Mammary epithelial cell (primary cell): ENCODE measurements at regions not wholly inside any gene's neighbourhood (a gene's known extent, or its start where the extent isn't known, plus 50 kb on each side); places are given as distances from the start of the nearest gene placed in this dataset.

ENCODE experiments used
- CTCF ChIP-seq, 2 donors: IDR thresholded peaks in 1 of 2; conservative IDR thresholded peaks in 1 of 2; 2 replicates each; pipeline ENCODE4 v1.5.1; 2011 to 2012; ENCODE audit warnings: inconsistent platforms in 2 of 2, low read length in 2 of 2, mild to moderate bottlenecking in 2 of 2, control low read depth in 1 of 2, low read depth in 1 of 2; ENCODE audit not compliant: insufficient read depth in 1 of 2; ENCODE audit errors: extremely low read depth in 1 of 2
- EZH2 ChIP-seq: IDR thresholded peaks from 2 replicates; pipeline ENCODE4 v1.6.1; 2012; ENCODE audit warnings: low read length, inconsistent platforms, borderline replicate concordance

DNA sequence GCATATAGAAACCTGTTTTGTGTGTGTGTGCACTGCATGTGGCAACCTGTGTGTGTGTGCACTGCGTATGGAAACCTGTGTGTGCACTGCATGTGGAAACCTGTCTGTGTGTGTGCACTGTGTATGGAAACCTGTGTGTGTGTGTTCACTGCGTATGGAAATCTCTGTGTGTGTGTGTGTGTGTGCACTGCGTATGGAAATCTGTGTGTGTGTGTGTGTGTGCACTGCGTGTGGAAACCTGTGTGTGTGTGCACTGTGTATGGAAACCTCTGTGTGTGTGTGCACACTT lies 72.2 kb upstream of the CCND1 start:
- TF ChIP-seq CTCF (conservative IDR thresholded peaks at IDR 0.05 in 1 of 2, IDR thresholded peaks at IDR 0.05 in 1 of 2; ENCODE audit: extremely low read depth in 1 of 2, insufficient read depth in 1 of 2, low read depth in 1 of 2, low read length in 2 of 2) (no peak), EZH2 (no peak)
